ENCODE measurements at regions not wholly inside any gene's neighbourhood (a gene's known extent, or its start where the extent isn't known, plus 50 kb on each side); places are given as distances from the start of the nearest gene placed in this dataset.

- no peak for DNase-seq (ENCODE audit: low read depth)
- no peak overlapping the region for H3K4me3 ChIP-seq (ENCODE audit: low read depth, low read length)
- no peak for TF ChIP-seq CTCF (IDR thresholded peaks at IDR 0.05; ENCODE audit: control insufficient read depth, extremely low read depth, insufficient read depth)
Measured at GRCh38 chr2:173669888-173670287, 295.3 kb downstream of the SP3 start.

- TF ChIP-seq CTCF (IDR thresholded peaks at IDR 0.05; ENCODE audit: control insufficient read depth, extremely low read depth, insufficient read depth), result no peak
- H3K4me3 ChIP-seq (ENCODE audit: low read depth, low read length), result no peak overlapping the region
- no peak for DNase-seq (ENCODE audit: low read depth)
Measured at GRCh38 chr2:173672573-173673340, 292.4 kb downstream of the SP3 start.

GRCh38 chr2:173673640-173674039, 291.5 kb downstream of the SP3 start:
- H3K4me3 ChIP-seq (ENCODE audit: low read depth, low read length), result no peak overlapping the region
- no peak for DNase-seq (ENCODE audit: low read depth)
- no peak for TF ChIP-seq CTCF (IDR thresholded peaks at IDR 0.05; ENCODE audit: control insufficient read depth, extremely low read depth, insufficient read depth)

GRCh38 chr2:173676647-173677046, 288.5 kb downstream of the SP3 start:
- no peak for TF ChIP-seq CTCF (IDR thresholded peaks at IDR 0.05; ENCODE audit: control insufficient read depth, extremely low read depth, insufficient read depth)
- no peak for DNase-seq (ENCODE audit: low read depth)
- H3K4me3 ChIP-seq (ENCODE audit: low read depth, low read length), result no peak overlapping the region

- no peak overlapping the region for H3K4me3 ChIP-seq (ENCODE audit: low read depth, low read length)
- TF ChIP-seq CTCF (IDR thresholded peaks at IDR 0.05; ENCODE audit: control insufficient read depth, extremely low read depth, insufficient read depth), result no peak
- no peak for DNase-seq (ENCODE audit: low read depth)
Measured at GRCh38 chr2:173678186-173678585, 287.0 kb downstream of the SP3 start.

- H3K4me3 ChIP-seq (ENCODE audit: low read depth, low read length), result no peak overlapping the region
- no peak for TF ChIP-seq CTCF (IDR thresholded peaks at IDR 0.05; ENCODE audit: control insufficient read depth, extremely low read depth, insufficient read depth)
- DNase-seq (ENCODE audit: low read depth), result no peak
Measured at GRCh38 chr2:173680574-173680973, 284.6 kb downstream of the SP3 start.

Data from LNCaP clone FGC (cell line).